ENCODE measurements at regions not wholly inside any gene's neighbourhood (a gene's known extent, or its start where the extent isn't known, plus 50 kb on each side); places are given as distances from the start of the nearest gene placed in this dataset.

GRCh38 chr2:226680719-226681118, 118.9 kb downstream of the IRS1 start:
- DNase-seq, result no peak

DNA sequence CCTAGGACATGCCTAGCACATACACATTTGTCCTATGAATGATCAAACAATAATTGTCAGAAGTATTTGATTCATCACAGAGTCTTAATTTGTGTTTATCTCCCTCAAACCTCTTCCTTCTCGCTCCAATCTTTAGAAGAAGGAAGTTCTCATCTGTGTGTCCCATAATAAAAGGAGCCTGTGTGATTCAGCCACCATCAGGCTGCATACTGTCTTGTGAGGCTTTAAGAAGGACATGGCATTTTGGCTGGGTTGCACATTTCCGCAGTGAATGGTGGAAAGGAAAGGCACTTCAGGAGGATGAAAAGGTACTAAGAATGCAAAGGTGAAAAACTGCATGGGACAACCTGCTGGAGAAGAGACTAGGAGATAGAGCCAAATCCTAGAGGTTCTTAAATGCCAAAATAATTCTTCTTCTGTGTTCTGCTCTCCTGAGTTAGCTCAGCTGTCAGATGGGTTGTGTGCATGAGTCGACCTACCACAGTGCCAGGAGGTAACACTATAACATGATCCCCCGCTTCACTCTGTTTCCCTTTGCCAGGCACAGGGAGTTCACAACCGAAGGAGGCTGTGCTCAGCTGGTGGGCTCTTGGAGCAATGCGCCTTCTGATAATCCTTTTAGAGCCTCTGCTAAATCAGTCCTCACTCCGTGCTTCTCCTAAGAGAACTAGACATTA, 120.1 kb downstream of the IRS1 start:
- no peak for DNase-seq

GRCh38 chr2:226678422-226678821, 121.2 kb downstream of the IRS1 start:
- DNase-seq, result no peak

DNA sequence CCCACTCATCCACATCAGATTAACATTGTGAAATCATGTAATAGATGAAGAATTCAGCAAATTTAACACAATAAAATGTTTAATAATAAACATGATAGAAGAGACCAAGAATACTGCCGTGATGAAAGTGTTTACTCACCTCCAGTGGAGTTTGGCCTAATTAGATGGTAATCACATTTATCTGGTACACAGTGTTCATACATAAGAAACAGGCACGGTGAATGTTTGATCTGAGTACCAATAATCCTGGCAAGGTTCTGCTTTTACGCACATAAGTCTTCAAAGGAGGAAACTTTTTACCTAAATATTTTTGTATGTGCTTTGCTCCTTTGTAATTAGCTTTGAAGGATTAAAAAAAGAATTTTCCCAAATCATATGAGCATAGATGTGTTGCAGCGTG, 122.5 kb downstream of the IRS1 start:
- no peak for DNase-seq

GRCh38 chr2:226676618-226677017, 123.0 kb downstream of the IRS1 start:
- DNase-seq, result no peak

DNA sequence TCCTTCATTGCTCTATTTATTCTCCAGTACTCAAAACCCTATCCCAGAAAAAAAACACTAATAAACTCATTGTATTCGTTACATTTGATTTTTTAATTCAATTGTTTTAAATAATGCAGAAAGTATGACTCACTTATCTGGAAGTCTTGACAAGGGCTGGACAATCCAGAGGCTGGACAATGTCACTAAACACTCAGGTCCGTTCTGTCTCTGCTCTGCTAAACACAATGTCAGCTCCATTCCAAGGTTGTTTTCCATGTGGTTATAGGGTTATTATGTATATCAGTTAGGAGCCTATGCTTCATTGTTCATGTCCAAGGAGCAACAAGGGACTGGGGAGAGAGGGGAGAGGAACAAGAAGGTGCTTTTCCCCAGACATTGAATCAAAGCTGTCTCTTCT, 125.5 kb downstream of the IRS1 start:
- DNase-seq, result no peak

GRCh38 chr2:226673314-226673723, 126.3 kb downstream of the IRS1 start:
- DNase-seq, result no peak

- no peak for DNase-seq
These were observed 128.4 kb downstream of the IRS1 start for GRCh38 chr2:226671141-226671676.

- no peak for DNase-seq
These were observed 129.7 kb downstream of the IRS1 start for GRCh38 chr2:226669905-226670304.

GRCh38 chr2:226669249-226669648, 130.4 kb downstream of the IRS1 start:
- no peak for DNase-seq

GRCh38 chr2:226667736-226668135, 131.9 kb downstream of the IRS1 start:
- DNase-seq, result no peak

GRCh38 chr2:226665306-226665831, 134.3 kb downstream of the IRS1 start:
- no peak for DNase-seq

DNA sequence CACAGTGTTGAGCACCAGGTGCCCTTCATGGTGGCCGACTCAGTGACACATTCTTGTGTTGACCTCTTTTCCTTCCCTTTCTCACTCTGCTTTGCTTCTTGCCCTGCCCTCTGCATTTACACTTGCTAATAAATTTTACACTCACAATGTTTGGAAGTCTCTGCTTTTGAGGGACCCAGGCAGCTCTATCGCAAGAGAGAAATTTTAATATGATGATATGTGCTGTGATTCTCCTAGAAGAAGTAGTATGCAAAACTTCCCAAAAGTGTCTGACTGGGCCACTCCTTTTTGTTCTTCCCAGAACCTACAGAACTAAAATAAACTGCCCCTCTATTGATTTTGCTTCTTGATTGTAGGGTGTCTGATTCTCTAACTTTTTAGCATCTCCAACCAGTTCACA, 135.0 kb downstream of the IRS1 start:
- no peak for DNase-seq

- DNase-seq, result no peak
These were observed 135.5 kb downstream of the IRS1 start for GRCh38 chr2:226664140-226664539.

DNA sequence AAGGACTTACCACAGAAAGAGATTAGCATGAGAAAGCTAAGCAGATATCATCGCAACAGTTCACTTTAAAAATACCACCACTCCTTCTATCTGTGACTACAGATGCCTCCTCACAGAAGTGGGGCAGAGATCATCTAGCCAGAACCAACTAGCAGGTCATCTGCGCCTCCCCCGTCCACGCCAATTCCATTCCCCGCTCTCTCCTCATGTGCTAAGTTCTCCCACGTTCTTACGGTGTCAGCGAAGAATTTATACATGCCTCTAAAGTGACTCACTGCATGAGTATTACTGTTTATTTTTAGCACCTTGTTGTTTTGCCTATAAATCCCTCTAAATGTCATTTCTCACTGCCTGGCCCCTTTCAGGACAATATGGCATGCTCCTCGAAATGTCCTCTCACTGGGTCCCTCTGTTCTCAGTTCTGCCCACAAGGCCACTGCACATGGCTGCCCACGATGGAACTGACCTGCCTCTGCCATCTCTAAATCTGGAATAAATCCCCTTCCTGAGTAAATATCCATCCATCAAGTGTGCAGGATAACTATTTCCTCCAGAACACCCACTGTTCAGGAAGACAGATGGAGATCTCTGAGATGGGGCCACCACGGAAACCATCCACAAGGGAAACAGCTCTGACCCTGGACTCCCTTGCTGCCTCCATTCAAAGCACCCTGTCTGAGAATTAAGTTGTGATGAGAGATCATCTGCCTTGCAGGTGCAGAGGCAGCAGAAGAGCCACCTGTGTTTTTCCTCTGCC, 137.7 kb downstream of the IRS1 start:
- no peak for DNase-seq

GRCh38 chr2:226660526-226660925, 139.1 kb downstream of the IRS1 start:
- no peak for DNase-seq

- no peak for DNase-seq
These were observed 139.5 kb downstream of the IRS1 start for GRCh38 chr2:226660124-226660523.

DNA sequence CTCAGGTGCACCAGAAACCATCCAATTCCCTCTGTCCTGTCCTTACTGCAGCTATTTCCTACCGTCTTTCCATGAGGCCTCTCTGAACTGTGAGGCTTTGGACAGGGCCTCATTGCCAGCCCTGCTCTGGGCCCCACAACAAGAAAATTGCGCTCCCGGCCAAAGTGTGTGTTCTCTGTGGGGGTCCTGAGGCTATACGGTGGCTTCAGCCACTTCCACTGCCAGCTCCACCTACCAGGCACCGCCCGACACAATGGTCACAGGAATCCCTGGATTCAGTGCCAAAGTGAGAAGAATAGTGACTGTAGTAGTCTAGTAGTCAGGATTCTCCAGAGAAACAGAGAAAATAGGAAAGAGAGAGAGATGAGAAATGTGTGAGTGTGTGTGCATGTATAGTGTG, 140.2 kb downstream of the IRS1 start:
- DNase-seq, result no peak

DNA sequence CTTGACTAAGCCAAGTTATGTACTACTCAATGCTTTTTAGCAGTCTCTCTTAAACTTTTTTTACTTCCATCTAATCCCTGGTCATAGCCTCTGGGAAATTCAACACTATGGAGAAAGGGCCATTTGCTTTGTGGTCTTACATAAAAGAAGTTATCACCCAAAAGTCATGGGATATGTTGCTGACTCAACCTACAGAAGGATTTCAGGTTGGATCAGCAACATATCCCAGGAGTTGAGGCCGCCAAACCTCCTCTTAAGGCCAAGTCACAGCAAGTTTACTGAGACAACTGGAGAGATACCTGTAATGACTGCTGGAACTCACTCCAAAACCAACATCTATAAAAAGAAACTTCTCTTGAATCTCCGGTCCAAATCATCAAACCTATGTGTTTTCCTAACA, 141.1 kb downstream of the IRS1 start:
- DNase-seq, result no peak

GRCh38 chr2:226657340-226658053, 142.1 kb downstream of the IRS1 start:
- no peak for DNase-seq

- DNase-seq, result no peak
These were observed 143.3 kb downstream of the IRS1 start for GRCh38 chr2:226656367-226656766.

- no peak for DNase-seq
These were observed 143.7 kb downstream of the IRS1 start for GRCh38 chr2:226655871-226656270.

GRCh38 chr2:226652983-226653765, 146.4 kb downstream of the IRS1 start:
- DNase-seq, result no peak

Measured in activated CD4-positive, CD25-positive, alpha-beta regulatory T cell (primary cell).